HG03280 (cell line): ENCODE measurements at regions not wholly inside any gene's neighbourhood (a gene's known extent, or its start where the extent isn't known, plus 50 kb on each side); places are given as distances from the start of the nearest gene placed in this dataset.

Experiments
- ATAC-seq: cut with Tn5 transposase; IDR thresholded peaks from one replicate; pipeline ENCODE4 v1.9.1; 2021; ENCODE audit warnings: mild to moderate bottlenecking, moderate library complexity; ENCODE audit not compliant: unreplicated experiment

DNA sequence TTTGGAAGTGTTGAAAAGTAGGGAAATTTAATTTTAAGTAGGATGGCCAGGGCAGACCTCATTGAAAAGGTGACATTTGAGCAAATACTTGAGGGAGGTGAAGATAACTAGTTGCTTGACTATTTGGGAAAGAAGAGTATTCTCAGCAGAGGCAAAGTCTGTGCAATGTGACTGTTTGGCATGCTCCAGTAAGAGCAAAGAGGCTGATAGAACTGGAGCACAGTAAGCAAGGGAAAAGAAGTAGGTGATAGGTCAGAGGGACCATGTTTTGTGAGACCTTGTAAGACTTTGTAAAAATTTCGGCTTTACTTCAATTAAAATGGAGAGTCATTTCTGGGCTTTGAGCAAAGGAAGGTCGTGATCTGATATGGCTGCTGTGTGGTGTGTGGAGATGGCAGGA is 335.8 kb downstream of the ZIC1 start:
- no peak for ATAC-seq

DNA sequence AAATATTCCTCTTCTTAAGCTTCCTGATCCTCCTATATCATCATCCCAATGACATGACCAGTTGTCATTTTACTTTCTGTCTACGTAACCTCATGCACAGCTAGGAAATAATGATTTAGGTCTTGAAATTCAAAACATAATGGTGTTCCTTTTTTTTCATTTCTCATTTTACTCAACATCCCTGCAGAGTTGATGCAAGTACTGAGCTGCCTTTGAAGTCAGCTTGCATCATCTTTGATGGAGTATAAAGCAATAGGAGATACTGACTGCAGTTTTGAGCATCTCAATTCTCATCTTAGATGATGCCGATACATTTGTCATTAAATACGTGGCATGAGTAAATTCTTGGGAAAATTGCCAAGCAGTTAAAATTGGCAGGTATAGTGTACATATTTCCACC is 346.1 kb downstream of the ZIC1 start:
- ATAC-seq = no peak

DNA sequence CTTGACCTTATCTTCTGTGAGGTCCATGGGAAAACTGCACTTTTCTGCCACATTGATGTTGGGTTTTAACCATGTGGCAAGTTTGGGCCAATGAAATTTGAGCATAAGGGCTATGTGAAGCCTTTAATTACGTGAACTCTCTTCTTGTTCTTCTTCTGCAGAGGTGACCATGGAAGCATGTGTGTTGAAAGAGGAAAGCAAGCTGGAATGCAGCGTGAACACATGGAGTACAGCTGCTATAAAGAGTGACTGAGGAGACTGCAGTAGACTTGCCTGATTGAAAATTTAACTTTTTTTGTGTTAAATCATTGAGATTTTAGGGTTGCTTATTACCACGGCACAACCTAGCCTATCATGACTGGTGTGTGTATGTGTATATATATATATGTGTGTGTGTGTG is 347.3 kb downstream of the ZIC1 start:
- ATAC-seq = no peak

DNA sequence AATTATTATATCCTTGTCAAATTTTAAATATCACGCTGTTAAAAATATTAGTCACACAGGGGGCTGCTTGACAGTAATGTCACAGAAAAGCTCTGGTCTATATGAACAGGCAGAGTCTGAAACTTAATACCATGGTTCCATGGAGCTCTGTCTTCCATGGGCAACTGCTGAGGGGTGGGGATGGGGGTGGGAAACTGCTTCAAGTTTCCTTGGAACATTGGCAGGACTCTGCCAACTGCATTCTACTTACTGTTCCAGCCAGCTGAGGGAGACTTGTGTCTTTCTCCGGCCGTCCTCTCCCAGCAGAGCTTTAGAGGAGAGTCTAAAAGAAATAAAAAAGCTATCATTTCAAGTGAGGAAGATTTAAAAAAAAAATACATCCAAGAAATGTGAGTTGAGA is 348.7 kb downstream of the ZIC1 start:
- ATAC-seq = no peak

DNA sequence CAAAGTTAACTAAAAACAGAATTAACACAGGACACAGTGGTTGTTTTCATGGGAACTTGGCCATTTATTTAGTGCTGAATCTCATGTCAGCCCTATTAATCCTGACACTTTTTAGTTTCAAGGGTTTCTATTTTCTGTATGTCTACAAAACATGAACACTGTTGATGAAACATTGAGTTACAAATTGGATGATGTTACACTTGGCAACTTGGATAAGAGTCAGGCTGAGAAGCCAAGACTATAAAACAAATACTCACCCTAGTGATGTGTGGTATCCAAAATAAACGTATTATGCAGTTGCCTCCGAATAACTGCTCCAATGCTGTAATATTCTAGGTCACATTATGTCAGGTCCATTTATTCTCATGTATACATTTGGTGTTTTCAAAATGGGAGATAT is 349.6 kb downstream of the ZIC1 start:
- no peak for ATAC-seq

- ATAC-seq = no peak
Measured at GRCh38 chr3:147760085-147760484, 350.9 kb downstream of the ZIC1 start.

DNA sequence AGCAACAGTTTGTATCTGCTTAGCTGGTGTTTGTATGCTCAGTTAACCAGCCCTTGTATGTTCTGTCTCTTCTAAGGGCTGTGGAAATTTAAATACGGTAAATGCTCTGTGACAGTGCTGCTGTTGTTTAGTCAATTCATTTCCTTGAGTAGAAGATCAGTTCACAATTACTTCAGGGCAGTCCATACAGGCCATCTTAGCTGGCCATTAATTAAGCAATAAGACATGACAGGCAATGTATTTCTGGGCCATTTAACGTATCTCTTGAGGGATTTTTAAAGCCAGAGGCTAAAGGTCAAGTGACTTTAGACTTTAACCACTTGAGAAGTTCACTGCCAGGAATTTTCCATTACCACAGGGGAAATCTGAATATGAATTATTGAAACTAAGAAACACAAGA is 351.8 kb downstream of the ZIC1 start:
- ATAC-seq = no peak

DNA sequence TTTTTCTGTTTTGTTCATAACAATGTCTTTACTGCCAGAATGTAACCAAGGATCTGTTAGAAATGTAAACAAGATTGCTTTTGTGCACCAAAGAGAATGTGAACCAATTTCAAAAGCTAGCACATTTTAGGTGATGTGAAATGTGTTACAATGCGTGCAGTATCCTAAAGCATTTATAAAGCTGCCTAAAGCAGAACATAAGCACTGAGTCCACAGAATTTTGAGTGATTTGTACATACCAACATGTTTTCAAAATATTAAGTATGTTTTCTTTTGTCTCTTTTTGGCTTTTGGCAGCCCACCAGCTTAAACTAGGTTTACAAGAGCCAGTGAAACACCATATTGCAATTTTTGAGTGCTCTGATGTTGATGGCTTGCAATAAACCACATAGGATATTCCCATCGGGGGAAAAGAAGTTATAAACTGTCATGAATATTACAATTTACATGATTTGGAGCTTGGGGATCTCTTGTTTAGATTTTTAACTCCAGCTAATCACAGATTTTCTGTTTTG is 364.0 kb downstream of the ZIC1 start:
- no peak for ATAC-seq

- no peak for ATAC-seq
Measured at GRCh38 chr3:147775411-147775810, 366.2 kb downstream of the ZIC1 start.

- no peak for ATAC-seq
Measured at GRCh38 chr3:147775816-147776530, 366.8 kb downstream of the ZIC1 start.

DNA sequence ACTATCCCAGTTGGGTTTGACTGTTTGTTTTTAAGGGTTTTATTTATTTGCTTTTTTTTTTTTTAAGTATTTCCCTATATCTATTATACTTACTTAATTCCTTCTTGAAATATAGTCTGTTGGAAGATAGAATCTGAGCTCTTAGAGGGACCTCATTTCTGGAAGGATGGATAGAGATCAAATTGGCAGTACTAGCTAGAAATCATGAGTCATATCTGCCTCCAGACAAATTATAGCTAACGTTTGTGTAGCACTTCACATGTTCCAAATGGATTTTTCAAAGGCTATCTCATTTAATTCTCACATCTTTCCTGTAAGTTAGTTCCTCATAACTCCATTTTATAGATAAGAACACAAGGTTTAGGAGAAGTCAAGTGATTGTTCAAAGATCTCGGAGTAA is 384.7 kb downstream of the ZIC1 start:
- ATAC-seq = no peak

GRCh38 chr3:147794596-147794995 is 385.4 kb downstream of the ZIC1 start:
- no peak for ATAC-seq

- no peak for ATAC-seq
Measured at GRCh38 chr3:147795418-147795817, 386.3 kb downstream of the ZIC1 start.

DNA sequence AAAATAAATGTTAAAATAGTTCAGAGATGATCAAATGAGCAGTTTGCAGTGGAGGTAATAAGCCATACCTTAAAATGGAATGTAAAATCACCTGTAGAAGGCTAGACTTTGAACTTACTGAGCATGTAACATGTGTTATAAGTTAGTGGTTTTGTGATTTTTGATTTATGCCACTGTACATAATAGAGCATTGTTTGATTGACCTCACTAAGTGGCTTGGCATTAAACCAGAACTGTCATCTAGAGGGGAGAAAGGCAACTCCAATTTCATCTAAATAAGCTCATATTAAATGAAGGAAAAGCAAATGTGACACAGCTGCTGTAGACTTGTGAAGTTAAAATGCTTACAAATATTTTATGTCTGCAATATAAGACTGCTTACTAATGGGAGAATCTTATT is 387.9 kb downstream of the ZIC1 start:
- ATAC-seq = no peak

DNA sequence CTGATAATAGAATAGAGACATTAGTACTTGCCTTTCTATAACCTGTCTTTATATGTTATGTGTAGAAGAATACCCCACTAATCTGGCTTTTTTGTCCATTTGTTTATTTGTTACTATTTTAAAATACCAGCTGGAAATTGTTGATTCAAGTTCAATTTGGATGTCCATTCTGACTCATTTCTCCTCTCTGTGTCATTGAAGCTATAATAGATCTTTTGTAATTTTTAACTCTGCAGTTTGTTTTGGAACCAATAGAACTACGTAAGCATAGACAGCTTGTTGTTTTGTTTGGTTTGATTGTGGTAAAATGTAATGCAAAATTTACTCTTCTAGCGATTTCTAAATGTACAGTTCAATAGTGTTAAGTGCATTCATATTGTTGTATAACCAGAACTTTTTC is 390.4 kb downstream of the ZIC1 start:
- no peak for ATAC-seq

GRCh38 chr3:147807776-147808175 is 398.6 kb downstream of the ZIC1 start:
- ATAC-seq = no peak

- no peak for ATAC-seq
Measured at GRCh38 chr3:147809206-147809605, 400.0 kb downstream of the ZIC1 start.

- ATAC-seq = no peak
Measured at GRCh38 chr3:147812186-147812911, 403.2 kb downstream of the ZIC1 start.

DNA sequence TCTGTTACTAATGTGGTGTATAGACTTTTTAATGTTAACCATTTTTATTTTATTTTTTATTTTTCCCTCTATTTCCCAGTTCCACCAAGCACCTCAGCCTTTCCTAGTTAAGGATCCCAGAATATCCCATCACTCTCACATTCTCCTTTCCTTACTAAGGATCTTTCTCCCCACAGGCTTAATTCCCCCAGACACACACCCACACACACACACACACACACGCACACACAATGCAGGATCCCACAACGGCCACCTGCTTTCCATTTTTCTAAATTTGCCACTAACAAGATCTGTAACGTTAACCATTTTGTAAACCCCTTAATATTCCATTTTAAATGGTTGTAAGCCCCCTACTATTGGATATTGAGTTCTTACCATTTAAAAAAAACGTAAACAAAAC is 404.1 kb downstream of the ZIC1 start:
- no peak for ATAC-seq

DNA sequence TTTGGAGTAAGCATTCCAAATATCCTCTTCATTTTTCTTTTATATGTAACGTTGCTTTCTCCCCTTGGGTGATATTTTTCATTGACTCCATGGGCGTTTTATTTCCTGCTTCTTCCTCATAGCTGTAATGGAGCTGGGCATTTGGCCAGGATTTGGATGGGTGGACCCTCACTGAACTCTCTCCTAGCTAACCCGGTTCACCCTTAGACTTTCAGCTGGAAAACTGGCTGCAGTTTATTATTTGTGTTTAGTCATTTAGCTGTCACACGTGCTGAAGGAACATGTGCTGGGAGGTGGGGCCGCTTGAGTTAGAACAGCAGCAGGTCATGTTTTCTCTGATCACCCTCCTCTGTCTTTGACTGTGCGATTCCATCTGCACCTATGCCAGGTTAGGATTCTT is 407.6 kb downstream of the ZIC1 start:
- ATAC-seq = no peak

- ATAC-seq = no peak
Measured at GRCh38 chr3:147832611-147833010, 423.4 kb downstream of the ZIC1 start.

GRCh38 chr3:147836330-147836729 is 427.2 kb downstream of the ZIC1 start:
- ATAC-seq = no peak
